PC-9 (cell line): ENCODE measurements at regions not wholly inside any gene's neighbourhood (a gene's known extent, or its start where the extent isn't known, plus 50 kb on each side); places are given as distances from the start of the nearest gene placed in this dataset.

Source experiments
- BruUV-seq: library from RNA; stranded (reverse); fragments of 400-500 nt; replicated peaks from 2 replicates; lab custom pipeline; 2021; lab: Mats Ljungman, UMichigan
- CTCF ChIA-PET: fragments of 300-600 bp; sonication (Branson Sonifier 250); formaldehyde crosslinking; loops from one replicate; lab custom pipeline; 2022; ENCODE audit warnings: antibody characterized with exemption; lab: Charles Lee
- POLR2A ChIA-PET: fragments of 300-600 bp; sonication (Branson Sonifier 250); formaldehyde crosslinking; loops from one replicate; lab custom pipeline; 2022; ENCODE audit warnings: antibody characterized with exemption; ENCODE audit not compliant: unreplicated experiment; lab: Charles Lee
- DNase-seq, 2 experiments: peaks; one replicate each; pipeline versions ENCODE4 v3.0.0 to v3.0.0-alpha.2; 2015 to 2022; ENCODE audit warnings: mixed read lengths in 1 of 2
- H2AFZ ChIP-seq: fragments of 200-600 bp; sonication (generic); 2 replicates; pipeline ENCODE4 v1.8.1; 2017; ENCODE audit warnings: antibody characterized with exemption
- H3F3A ChIP-seq: fragments of 200-600 bp; sonication (generic); 2 replicates; pipeline ENCODE4 v1.8.1; 2017; ENCODE audit warnings: antibody characterized with exemption, mild to moderate bottlenecking, low read depth; ENCODE audit not compliant: insufficient read depth
- H3K27ac ChIP-seq: fragments of 200-600 bp; sonication (generic); 2 replicates; pipeline ENCODE4 v1.6.1; 2016; ENCODE audit warnings: mixed run types
- H3K27me3 ChIP-seq: fragments of 200-600 bp; sonication (generic); 2 replicates; pipeline ENCODE4 v1.6.1; 2016; ENCODE audit warnings: low read depth, mixed run types; ENCODE audit not compliant: insufficient read depth
- H3K36me3 ChIP-seq: fragments of 200-600 bp; sonication (generic); 2 replicates; pipeline ENCODE4 v1.6.1; 2016; ENCODE audit warnings: low read depth, mixed run types
- H3K4me1 ChIP-seq: fragments of 200-600 bp; sonication (generic); replicated peaks from 2 replicates; pipeline ENCODE4 v1.6.1; 2016; ENCODE audit warnings: mixed run types; ENCODE audit not compliant: insufficient read depth
- H3K4me2 ChIP-seq: fragments of 200-600 bp; sonication (generic); 2 replicates; pipeline ENCODE4 v1.6.1; 2017; ENCODE audit warnings: mixed run types
- H3K4me3 ChIP-seq: fragments of 200-600 bp; sonication (generic); 2 replicates; pipeline ENCODE4 v1.6.1; 2016; ENCODE audit warnings: mixed run types
- H3K79me2 ChIP-seq: fragments of 200-600 bp; sonication (generic); 2 replicates; pipeline ENCODE4 v1.6.1; 2017; ENCODE audit warnings: low read depth, mixed run types
- H3K9me2 ChIP-seq: fragments of 200-600 bp; sonication (generic); 2 replicates; pipeline ENCODE4 v1.8.1; 2017; ENCODE audit warnings: mild to moderate bottlenecking; ENCODE audit not compliant: insufficient read depth
- H3K9me3 ChIP-seq: fragments of 200-600 bp; sonication (generic); 2 replicates; pipeline ENCODE4 v1.8.1; 2016; ENCODE audit warnings: low read depth; ENCODE audit not compliant: insufficient read depth
- H4K20me1 ChIP-seq: fragments of 200-600 bp; sonication (generic); 2 replicates; pipeline ENCODE4 v1.8.1; 2017; ENCODE audit not compliant: insufficient read depth
- EZH2 ChIP-seq: fragments of 200-600 bp; sonication (generic); IDR thresholded peaks from 2 replicates; pipeline ENCODE4 v1.8.0; 2017; ENCODE audit warnings: antibody characterized with exemption, low read depth
- intact Hi-C: fragments of 100-400 bp; cut with micrococcal nuclease; formaldehyde crosslinking; loops from one replicate; pipeline ENCODE4 v1.10.0; 2022; ENCODE audit not compliant: unreplicated experiment
- TF ChIP-seq, protein P1 (sequence below): fragments of 200-600 bp; sonication (generic); conservative IDR thresholded peaks from 2 replicates; pipeline ENCODE4 v1.6.1; 2017; ENCODE audit warnings: mixed run types, antibody characterized with exemption, mild to moderate bottlenecking, moderate library complexity

DNA sequence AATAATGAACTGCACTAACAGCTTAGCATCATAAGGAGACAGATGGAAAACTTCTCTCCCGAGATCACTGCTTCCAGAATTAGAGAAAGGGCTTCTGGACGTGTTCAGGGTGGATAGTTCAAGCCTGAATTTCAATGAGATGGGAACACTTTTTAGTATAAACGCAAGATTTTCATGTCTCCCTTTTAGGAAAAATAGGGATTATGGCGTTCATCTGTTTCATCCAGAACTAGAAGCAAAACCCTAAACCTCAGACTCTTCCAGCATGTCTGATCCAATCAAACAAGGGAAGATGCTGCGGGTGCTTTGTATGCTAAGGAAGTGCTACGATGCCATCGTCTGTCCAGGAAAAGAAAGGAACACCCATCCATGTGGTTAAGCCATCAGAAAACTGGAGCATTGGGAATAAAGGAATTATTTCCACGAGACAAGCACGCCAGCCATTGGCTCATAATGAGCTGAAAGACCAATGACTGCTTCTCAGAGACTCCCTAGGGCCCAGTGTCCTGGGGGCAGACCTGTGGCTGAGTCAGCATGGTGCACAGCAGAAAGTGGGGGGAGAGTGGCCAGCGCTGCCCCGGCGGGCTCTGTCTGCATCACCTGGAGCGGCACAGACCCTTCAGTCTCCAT lies 65.9 kb upstream of the AFF3 start:
- peaks cover 83% of the 10 kb centered on the region for H3K27me3 ChIP-seq
- no peaks in the 10 kb centered on the region for H3K79me2 ChIP-seq
- no peaks in the 10 kb centered on the region for H3K9me3 ChIP-seq
- no TSS peak for BruUV-seq
- no peak for DNase-seq
- no peaks in the 10 kb centered on the region for H4K20me1 ChIP-seq
- H3K36me3 ChIP-seq = no peaks in the 10 kb centered on the region
- intact Hi-C loops = no loop called here
- TF ChIP-seq EZH2 = no peak
- TF ChIP-seq, protein P1, sequence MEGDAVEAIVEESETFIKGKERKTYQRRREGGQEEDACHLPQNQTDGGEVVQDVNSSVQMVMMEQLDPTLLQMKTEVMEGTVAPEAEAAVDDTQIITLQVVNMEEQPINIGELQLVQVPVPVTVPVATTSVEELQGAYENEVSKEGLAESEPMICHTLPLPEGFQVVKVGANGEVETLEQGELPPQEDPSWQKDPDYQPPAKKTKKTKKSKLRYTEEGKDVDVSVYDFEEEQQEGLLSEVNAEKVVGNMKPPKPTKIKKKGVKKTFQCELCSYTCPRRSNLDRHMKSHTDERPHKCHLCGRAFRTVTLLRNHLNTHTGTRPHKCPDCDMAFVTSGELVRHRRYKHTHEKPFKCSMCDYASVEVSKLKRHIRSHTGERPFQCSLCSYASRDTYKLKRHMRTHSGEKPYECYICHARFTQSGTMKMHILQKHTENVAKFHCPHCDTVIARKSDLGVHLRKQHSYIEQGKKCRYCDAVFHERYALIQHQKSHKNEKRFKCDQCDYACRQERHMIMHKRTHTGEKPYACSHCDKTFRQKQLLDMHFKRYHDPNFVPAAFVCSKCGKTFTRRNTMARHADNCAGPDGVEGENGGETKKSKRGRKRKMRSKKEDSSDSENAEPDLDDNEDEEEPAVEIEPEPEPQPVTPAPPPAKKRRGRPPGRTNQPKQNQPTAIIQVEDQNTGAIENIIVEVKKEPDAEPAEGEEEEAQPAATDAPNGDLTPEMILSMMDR = no peak
- H3K4me1 ChIP-seq = no peaks in the 10 kb centered on the region
- no peak overlapping the region for H3K4me3 ChIP-seq
- no peak overlapping the region for H3K4me2 ChIP-seq
- no peak overlapping the region for H3K27ac ChIP-seq
- H2AFZ ChIP-seq = no peak overlapping the region
- ChIA-PET CTCF (no interaction called here), POLR2A (no interaction called here)
- no peaks in the 10 kb centered on the region for H3F3A ChIP-seq
- no peaks in the 10 kb centered on the region for H3K9me2 ChIP-seq

DNA sequence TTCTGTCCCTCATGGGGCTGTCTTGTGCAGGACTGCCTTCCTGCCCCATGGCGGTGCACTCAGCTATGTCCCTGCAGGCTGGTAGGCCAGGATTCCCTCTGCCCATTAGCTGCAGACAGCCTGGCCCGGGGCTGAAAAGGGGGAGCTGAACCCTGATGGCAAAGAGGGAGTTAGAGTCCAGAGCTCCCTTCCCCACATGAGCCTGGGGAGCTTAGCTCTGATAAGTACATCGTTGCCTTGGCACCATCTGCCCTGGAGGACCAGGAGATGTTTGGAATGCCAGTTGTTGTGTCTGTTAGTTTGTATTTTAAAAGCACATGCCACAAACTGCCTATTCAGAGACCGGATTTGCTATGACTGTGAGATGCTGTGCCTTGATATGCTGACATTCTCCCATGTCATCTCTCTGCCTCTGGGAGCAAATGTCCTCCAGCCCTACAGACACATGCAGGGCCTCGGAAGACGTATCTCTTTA lies 65.1 kb upstream of the AFF3 start:
- H3K36me3 ChIP-seq = no peaks in the 10 kb centered on the region
- no peak overlapping the region for H3K27ac ChIP-seq
- no peak for DNase-seq
- H3K9me2 ChIP-seq = no peaks in the 10 kb centered on the region
- H4K20me1 ChIP-seq = no peaks in the 10 kb centered on the region
- no peak overlapping the region for H3K4me2 ChIP-seq
- H3K9me3 ChIP-seq = no peaks in the 10 kb centered on the region
- no peak overlapping the region for H3K4me3 ChIP-seq
- no peaks in the 10 kb centered on the region for H3K79me2 ChIP-seq
- BruUV-seq = no TSS peak
- no peaks in the 10 kb centered on the region for H3F3A ChIP-seq
- H3K27me3 ChIP-seq = peaks cover 87% of the 10 kb centered on the region
- H3K4me1 ChIP-seq = no peaks in the 10 kb centered on the region
- intact Hi-C loops = no loop called here
- CTCF ChIA-PET = no interaction called here
- POLR2A ChIA-PET = no interaction called here
- TF ChIP-seq, protein P1 = no peak
- no peak for TF ChIP-seq EZH2
- H2AFZ ChIP-seq = no peak overlapping the region

DNA sequence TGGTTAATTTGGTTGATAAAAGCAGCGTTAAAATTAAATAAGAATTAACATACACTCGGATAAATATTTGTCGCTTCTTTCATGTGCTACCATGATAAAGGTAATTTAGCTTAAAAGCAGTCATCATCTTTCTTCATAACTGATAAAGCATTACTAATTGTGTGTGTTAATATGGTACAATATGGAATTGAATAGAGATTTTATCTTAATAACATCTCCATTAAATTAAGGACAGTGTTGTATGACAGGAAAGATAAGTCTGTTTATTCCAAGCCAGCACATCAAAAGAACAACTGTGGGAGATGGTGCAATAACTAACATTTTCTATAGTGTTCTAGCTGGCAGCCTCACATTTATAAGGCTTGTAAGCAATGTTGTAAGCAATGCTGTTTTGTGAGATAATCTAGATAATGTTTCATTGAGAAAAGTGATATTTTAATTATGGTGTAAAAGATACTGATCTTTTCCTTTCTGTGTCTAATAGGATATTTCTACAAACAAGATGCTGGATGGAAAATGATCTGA lies 64.4 kb upstream of the AFF3 start:
- Histone ChIP-seq H3K4me3 (no peak overlapping the region), H3F3A (no peaks in the 10 kb centered on the region), H3K4me2 (no peak overlapping the region), H3K36me3 (no peaks in the 10 kb centered on the region), H3K79me2 (no peaks in the 10 kb centered on the region), H3K9me2 (no peaks in the 10 kb centered on the region), H3K9me3 (no peaks in the 10 kb centered on the region), H3K4me1 (no peaks in the 10 kb centered on the region), H3K27me3 (peaks cover 89% of the 10 kb centered on the region), H4K20me1 (no peaks in the 10 kb centered on the region), H2AFZ (no peak overlapping the region), H3K27ac (no peak overlapping the region)
- BruUV-seq = no TSS peak
- no peak for DNase-seq
- intact Hi-C loops = no loop called here
- TF ChIP-seq, protein P1 = no peak
- TF ChIP-seq EZH2 = no peak
- CTCF ChIA-PET = no interaction called here
- POLR2A ChIA-PET = interaction anchor here (0.7 kb wide), 1 partner anchor 948 kb away, joined by 8 read pairs; no protein-coding TSS in a partner anchor
